H9 (cell line): ENCODE measurements at regions not wholly inside any gene's neighbourhood (a gene's known extent, or its start where the extent isn't known, plus 50 kb on each side); places are given as distances from the start of the nearest gene placed in this dataset.

Experiments used
- DNase-seq: peaks from one replicate; pipeline ENCODE4 v3.0.0-alpha.2; 2017
- H2AFZ ChIP-seq: one replicate; pipeline ENCODE4 v1.6.1; 2013; ENCODE audit warnings: mild to moderate bottlenecking, low read length, control low read depth, moderate library complexity
- H2AK5ac ChIP-seq: 2 replicates; pipeline ENCODE4 v1.6.1; 2013; ENCODE audit warnings: low read length, control low read depth, mixed read lengths; ENCODE audit not compliant: insufficient read length
- H2BK120ac ChIP-seq: one replicate; pipeline ENCODE4 v1.6.1; 2013; ENCODE audit warnings: low read depth, mild to moderate bottlenecking, low read length, control low read depth, inconsistent platforms; ENCODE audit not compliant: poor library complexity, severe bottlenecking
- H2BK12ac ChIP-seq: 2 replicates; pipeline ENCODE4 v1.6.1; 2013; ENCODE audit warnings: low read length, control low read depth, mixed read lengths, low read depth; ENCODE audit not compliant: insufficient read length
- H2BK15ac ChIP-seq: 2 replicates; pipeline ENCODE4 v1.6.1; 2013; ENCODE audit warnings: low read depth, low read length, control low read depth
- H2BK20ac ChIP-seq: one replicate; pipeline ENCODE4 v1.6.1; 2013; ENCODE audit warnings: low read depth, mild to moderate bottlenecking, low read length, control low read depth, inconsistent platforms; ENCODE audit not compliant: poor library complexity, severe bottlenecking
- H2BK5ac ChIP-seq: 2 replicates; pipeline ENCODE4 v1.6.1; 2013; ENCODE audit warnings: low read length, control low read depth, mixed read lengths; ENCODE audit not compliant: insufficient read length
- H3K14ac ChIP-seq: 2 replicates; pipeline ENCODE4 v1.6.1; 2013; ENCODE audit warnings: low read length, control low read depth; ENCODE audit not compliant: insufficient read depth
- H3K18ac ChIP-seq: 2 replicates; pipeline ENCODE4 v1.6.1; 2013; ENCODE audit warnings: low read depth, mild to moderate bottlenecking, mixed read lengths, low read length, control low read depth; ENCODE audit not compliant: insufficient read length
- H3K23ac ChIP-seq: 2 replicates; pipeline ENCODE4 v1.6.1; 2013; ENCODE audit warnings: low read length, control low read depth, mixed read lengths, low read depth; ENCODE audit not compliant: insufficient read length
- H3K23me2 ChIP-seq: 2 replicates; pipeline ENCODE4 v1.6.1; 2013; ENCODE audit warnings: low read depth, mild to moderate bottlenecking, mixed read lengths, low read length, control low read depth; ENCODE audit not compliant: insufficient read length, poor library complexity, severe bottlenecking
- H3K27ac ChIP-seq: 2 replicates; pipeline ENCODE4 v1.5.1; 2013; ENCODE audit warnings: low read length, control low read depth, mixed read lengths, low read depth; ENCODE audit not compliant: insufficient read length
- H3K27me3 ChIP-seq: 2 replicates; pipeline ENCODE4 v1.6.1; 2013; ENCODE audit warnings: low read length, control low read depth, inconsistent platforms; ENCODE audit not compliant: insufficient read depth
- H3K4ac ChIP-seq: 2 replicates; pipeline ENCODE4 v1.6.1; 2013; ENCODE audit warnings: low read depth, mild to moderate bottlenecking, control low read depth, inconsistent platforms, low read length, moderate library complexity
- H3K4me1 ChIP-seq: 2 replicates; pipeline ENCODE4 v1.6.1; 2013; ENCODE audit warnings: low read length, control low read depth, inconsistent platforms; ENCODE audit not compliant: insufficient read depth
- H3K4me2 ChIP-seq: 2 replicates; pipeline ENCODE4 v1.6.1; 2013; ENCODE audit warnings: low read length, control low read depth, mixed read lengths; ENCODE audit not compliant: insufficient read length, insufficient read depth
- H3K56ac ChIP-seq: 2 replicates; pipeline ENCODE4 v1.6.1; 2013; ENCODE audit warnings: low read depth, mild to moderate bottlenecking, mixed read lengths, low read length, control low read depth; ENCODE audit not compliant: insufficient read length
- H3K79me1 ChIP-seq: 2 replicates; pipeline ENCODE4 v1.6.1; 2013; ENCODE audit warnings: low read depth, mild to moderate bottlenecking, moderate library complexity, low read length, control low read depth, inconsistent platforms; ENCODE audit not compliant: insufficient read depth, poor library complexity, severe bottlenecking
- H3K79me2 ChIP-seq: 2 replicates; pipeline ENCODE4 v1.6.1; 2013; ENCODE audit warnings: low read length, control low read depth, inconsistent platforms; ENCODE audit not compliant: insufficient read depth
- H3K9ac ChIP-seq: 2 replicates; pipeline ENCODE4 v1.6.1; 2013; ENCODE audit warnings: low read length, control low read depth, mixed read lengths; ENCODE audit not compliant: insufficient read length; ENCODE audit errors: extremely low read depth
- H3K9me3 ChIP-seq: one replicate; pipeline ENCODE4 v1.6.1; 2013; ENCODE audit warnings: low read depth, low read length, inconsistent platforms; ENCODE audit not compliant: control insufficient read depth
- H3T11ph ChIP-seq: one replicate; pipeline ENCODE4 v1.6.1; 2013; ENCODE audit warnings: mild to moderate bottlenecking, low read length, control low read depth, inconsistent platforms
- H4K20me1 ChIP-seq: one replicate; pipeline ENCODE4 v1.6.1; 2013; ENCODE audit not compliant: control insufficient read depth, insufficient read length, insufficient read depth
- H4K5ac ChIP-seq: 2 replicates; pipeline ENCODE4 v1.6.1; 2013; ENCODE audit warnings: low read depth, mild to moderate bottlenecking, mixed read lengths, low read length, control low read depth; ENCODE audit not compliant: insufficient read length
- H4K8ac ChIP-seq: replicated peaks from 2 replicates; pipeline ENCODE4 v1.6.1; 2013; ENCODE audit warnings: low read length, control low read depth, mixed read lengths, low read depth; ENCODE audit not compliant: insufficient read length
- H4K91ac ChIP-seq: 2 replicates; pipeline ENCODE4 v1.6.1; 2013; ENCODE audit warnings: low read depth, mild to moderate bottlenecking, moderate library complexity, mixed read lengths, low read length, control low read depth; ENCODE audit not compliant: insufficient read length
- H3K27ac Mint-ChIP-seq, 3 experiments: 2 replicates in 2 of 3; 3 replicates in 1 of 3; pipeline ENCODE4 v1.8.0; 2020 to 2021; ENCODE audit warnings: mixed read lengths in 3 of 3, mild to moderate bottlenecking in 1 of 3, moderate library complexity in 1 of 3
- H3K27me3 Mint-ChIP-seq: 2 replicates; pipeline ENCODE4 v1.8.0; 2021; ENCODE audit warnings: low read depth, mild to moderate bottlenecking, moderate library complexity, mixed read lengths
- H3K36me3 Mint-ChIP-seq, 3 experiments: 2 replicates in 2 of 3; 3 replicates in 1 of 3; pipeline ENCODE4 v1.8.0; 2020 to 2021; ENCODE audit warnings: low read depth in 3 of 3, mixed read lengths in 3 of 3; ENCODE audit not compliant: insufficient read depth in 1 of 3
- H3K4me1 Mint-ChIP-seq, 2 experiments: 2 replicates each; pipeline ENCODE4 v1.8.0; 2020; ENCODE audit warnings: mixed read lengths in 2 of 2
- H3K4me3 Mint-ChIP-seq, 2 experiments: 2 replicates in 1 of 2; 3 replicates in 1 of 2; pipeline ENCODE4 v1.8.0; 2020 to 2021; ENCODE audit warnings: mild to moderate bottlenecking in 2 of 2, mixed read lengths in 2 of 2, moderate library complexity in 1 of 2
- H3K9me3 Mint-ChIP-seq, 2 experiments: 2 replicates in 1 of 2; 3 replicates in 1 of 2; pipeline ENCODE4 v1.8.0; 2020; ENCODE audit warnings: mild to moderate bottlenecking in 2 of 2, mixed read lengths in 2 of 2, moderate library complexity in 1 of 2
- WGBS: extraction: QIAGEN DNeasy Blood & Tissue Kit; methylation state at CpG from one replicate; pipeline ENCODE4 v1.1.7; 2013; ENCODE audit warnings: missing lambda C conversion rate, low lambda C conversion rate, mixed read lengths; ENCODE audit not compliant: insufficient read length; ENCODE audit errors: extremely low coverage; 5-methylcytosine and 5-hydroxymethylcytosine counted together
- TF ChIP-seq, protein P1 (sequence below): fragments of 200-600 bp; sonication (generic); conservative IDR thresholded peaks from 3 replicates; pipeline ENCODE4 v1.8.0; 2021; ENCODE audit warnings: antibody characterized with exemption, mild to moderate bottlenecking

DNA sequence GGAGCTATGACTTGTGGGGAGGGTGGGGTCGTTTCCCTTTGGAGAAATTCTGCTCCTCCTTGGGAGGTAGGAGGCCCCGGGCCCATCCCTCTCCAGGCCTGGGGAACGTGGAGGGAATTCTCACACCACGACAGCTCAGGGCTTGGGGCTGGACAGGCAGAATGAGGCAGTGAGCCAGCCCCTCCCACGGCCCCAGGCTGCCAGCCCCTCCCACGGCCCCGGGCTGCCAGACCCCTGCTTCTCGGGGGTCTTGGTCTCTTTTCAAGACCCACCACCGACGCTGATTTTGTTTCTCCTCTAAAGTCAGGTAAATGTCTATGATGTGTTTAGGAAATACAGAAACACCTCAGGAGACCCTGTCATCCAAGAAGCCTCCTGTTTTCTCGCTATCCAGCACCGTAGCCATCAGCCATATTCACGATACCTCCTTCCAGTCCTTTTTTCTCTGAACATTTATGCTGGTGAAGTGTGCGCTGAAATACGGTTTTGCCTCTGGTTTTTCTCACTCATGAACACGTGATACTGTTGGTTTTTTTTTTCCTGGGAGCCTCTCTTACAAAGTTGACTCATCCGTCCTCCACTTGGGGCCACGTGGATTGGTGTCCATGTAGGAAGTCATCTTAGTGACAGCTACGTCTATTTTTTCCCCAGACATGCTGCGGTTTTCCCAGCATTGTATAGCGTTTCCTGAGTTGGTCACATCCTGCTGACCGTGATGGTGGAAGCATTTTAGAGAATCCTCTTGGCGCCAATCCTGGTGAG is 1219.6 kb downstream of the BRD1 start:
- Histone ChIP-seq H3K14ac (no peak overlapping the region), H2BK120ac (no peak overlapping the region), H2BK12ac (no peak overlapping the region), H3K9me3 (no peaks in the 10 kb centered on the region), H4K5ac (no peak overlapping the region), H4K91ac (no peak overlapping the region), H3K27me3 (no peaks in the 10 kb centered on the region), H3K18ac (no peak overlapping the region), H2AK5ac (no peak overlapping the region), H4K20me1 (no peaks in the 10 kb centered on the region), H3K4me1 (no peaks in the 10 kb centered on the region), H3K56ac (no peak overlapping the region), H3K27ac (no peak overlapping the region), H3K9ac (no peak overlapping the region), H3K79me2 (peaks cover 2% of the 10 kb centered on the region; the same call in 1 of the 2 replicates), H4K8ac (no peak overlapping the region), H3T11ph (no peak overlapping the region), H3K23me2 (no peaks in the 10 kb centered on the region), H3K4me2 (no peak overlapping the region), H2AFZ (no peak overlapping the region), H2BK20ac (no peak overlapping the region), H3K4ac (no peak overlapping the region), H2BK15ac (no peak overlapping the region), H2BK5ac (no peak overlapping the region), H3K23ac (no peak overlapping the region), H3K79me1 (no peaks in the 10 kb centered on the region)
- WGBS = no CpG with 5 or more reads among the region's 23 CpGs
- no peak for DNase-seq
- Mint-ChIP-seq H3K27me3 (peaks cover 1% of the 10 kb centered on the region; the same call in 1 of the 2 replicates), H3K36me3 (peaks cover 7 to 8% (median 7%) of the 10 kb centered on the region in 3 experiments), H3K27ac (peak overlapping the region in 1 of 3 experiments; percentile 11; a peak in 2 of 7 replicates), H3K4me3 (no peak overlapping the region), H3K4me1 (peaks cover 13 to 14% of the 10 kb centered on the region in 2 experiments), H3K9me3 (peaks cover 7 to 9% of the 10 kb centered on the region in 2 experiments; a peak in 2 of 5 replicates)
- TF ChIP-seq, protein P1, sequence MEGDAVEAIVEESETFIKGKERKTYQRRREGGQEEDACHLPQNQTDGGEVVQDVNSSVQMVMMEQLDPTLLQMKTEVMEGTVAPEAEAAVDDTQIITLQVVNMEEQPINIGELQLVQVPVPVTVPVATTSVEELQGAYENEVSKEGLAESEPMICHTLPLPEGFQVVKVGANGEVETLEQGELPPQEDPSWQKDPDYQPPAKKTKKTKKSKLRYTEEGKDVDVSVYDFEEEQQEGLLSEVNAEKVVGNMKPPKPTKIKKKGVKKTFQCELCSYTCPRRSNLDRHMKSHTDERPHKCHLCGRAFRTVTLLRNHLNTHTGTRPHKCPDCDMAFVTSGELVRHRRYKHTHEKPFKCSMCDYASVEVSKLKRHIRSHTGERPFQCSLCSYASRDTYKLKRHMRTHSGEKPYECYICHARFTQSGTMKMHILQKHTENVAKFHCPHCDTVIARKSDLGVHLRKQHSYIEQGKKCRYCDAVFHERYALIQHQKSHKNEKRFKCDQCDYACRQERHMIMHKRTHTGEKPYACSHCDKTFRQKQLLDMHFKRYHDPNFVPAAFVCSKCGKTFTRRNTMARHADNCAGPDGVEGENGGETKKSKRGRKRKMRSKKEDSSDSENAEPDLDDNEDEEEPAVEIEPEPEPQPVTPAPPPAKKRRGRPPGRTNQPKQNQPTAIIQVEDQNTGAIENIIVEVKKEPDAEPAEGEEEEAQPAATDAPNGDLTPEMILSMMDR = no peak
